GM21360 (cell line): ENCODE measurements at regions not wholly inside any gene's neighbourhood (a gene's known extent, or its start where the extent isn't known, plus 50 kb on each side); places are given as distances from the start of the nearest gene placed in this dataset.

ENCODE experiments used
- ATAC-seq: cut with Tn5 transposase; IDR thresholded peaks from one replicate; pipeline ENCODE4 v1.9.1; 2021; ENCODE audit warnings: mild to moderate bottlenecking, moderate library complexity; ENCODE audit not compliant: unreplicated experiment

GRCh38 chr4:182179751-182180150, 63.5 kb upstream of the TENM3 start:
- ATAC-seq = no peak

GRCh38 chr4:182185491-182185890, 57.7 kb upstream of the TENM3 start:
- ATAC-seq = no peak

DNA sequence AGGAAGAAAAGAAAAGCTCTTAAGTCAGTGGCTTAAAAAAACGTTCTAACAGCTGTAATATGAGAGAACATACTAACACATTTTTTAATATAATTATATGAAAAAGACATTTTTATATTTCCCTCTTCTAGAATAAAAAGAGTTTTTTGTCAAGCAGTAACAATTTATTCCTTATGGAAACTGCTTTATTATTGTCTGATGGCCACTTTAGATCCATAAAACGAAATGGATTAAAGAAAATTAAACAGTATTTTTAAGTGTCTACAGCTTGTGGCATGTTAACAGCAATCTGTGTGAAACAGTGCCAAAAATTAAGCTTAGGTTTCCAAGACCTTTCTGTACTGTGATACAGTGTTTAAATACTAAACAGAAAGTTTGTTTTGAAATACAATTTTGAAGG, 55.5 kb upstream of the TENM3 start:
- ATAC-seq = no peak

DNA sequence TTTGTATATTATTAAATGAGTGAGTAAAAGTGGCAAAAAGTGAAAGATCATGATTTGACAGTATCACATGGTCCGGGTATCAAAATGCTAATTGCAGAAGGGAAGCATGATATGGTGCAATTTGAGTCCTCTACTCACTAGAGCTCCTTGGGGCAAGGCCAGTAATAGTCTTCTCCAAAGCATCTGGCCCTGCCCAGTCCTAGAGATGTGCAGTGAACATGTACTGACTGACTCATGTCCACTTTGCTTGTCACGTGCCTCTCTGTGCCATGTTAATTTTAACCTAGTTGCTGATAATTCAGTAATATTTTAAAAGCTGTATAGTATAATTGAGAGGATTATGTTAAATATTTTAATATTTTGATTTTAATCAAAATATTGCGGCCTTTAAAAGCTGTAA, 54.6 kb upstream of the TENM3 start:
- ATAC-seq = no peak

GRCh38 chr4:182189103-182189878, 53.9 kb upstream of the TENM3 start:
- no peak for ATAC-seq

DNA sequence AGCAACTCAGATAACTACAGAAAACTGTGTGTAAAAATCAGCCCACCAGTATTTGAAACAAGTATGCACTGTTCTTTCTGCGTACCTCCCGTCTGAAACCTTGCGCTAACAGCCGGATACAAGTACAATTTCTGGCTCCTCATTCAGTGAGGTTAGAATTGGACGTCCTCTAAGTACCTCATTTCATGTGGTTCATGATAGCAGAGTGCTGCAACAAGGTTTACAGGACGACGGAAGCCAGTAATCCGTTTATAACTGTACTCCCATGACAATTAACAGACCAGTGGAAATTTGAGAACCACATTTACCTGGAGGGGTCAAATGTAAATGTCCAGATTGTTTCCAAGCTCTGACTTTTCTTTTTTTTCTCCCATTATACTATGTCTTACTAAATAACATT, 52.9 kb upstream of the TENM3 start:
- no peak for ATAC-seq

DNA sequence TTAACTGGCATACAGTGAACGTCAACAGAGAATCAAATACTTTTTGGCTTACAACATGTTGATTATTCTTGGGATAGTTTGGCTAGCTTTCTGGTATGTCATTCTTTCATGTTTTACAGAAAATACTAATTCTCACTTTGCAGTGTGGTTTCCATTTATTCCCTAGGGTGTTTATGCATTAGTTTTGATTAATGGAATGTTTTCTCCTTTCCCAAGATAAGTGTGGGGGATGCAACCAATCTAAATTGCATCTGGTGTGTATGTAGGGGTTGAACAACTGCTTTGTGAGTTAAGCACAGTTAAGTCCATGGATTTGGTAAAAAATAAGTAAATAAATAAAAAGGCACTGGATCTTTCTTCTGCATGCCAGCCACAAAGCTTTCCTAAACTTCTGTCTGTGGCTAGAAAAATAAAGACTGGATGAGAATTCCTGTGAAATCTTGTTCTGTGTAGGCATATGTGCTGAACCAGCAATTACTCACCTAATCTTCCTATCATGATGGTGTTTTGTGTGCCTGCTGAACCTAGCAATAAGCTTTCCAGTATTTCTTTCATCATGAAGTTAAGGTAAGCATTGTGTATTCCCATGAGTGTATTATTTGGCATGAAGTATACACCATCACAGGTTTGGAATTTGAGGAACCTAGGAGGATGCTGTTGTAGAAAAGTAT, 50.6 kb upstream of the TENM3 start:
- no peak for ATAC-seq

DNA sequence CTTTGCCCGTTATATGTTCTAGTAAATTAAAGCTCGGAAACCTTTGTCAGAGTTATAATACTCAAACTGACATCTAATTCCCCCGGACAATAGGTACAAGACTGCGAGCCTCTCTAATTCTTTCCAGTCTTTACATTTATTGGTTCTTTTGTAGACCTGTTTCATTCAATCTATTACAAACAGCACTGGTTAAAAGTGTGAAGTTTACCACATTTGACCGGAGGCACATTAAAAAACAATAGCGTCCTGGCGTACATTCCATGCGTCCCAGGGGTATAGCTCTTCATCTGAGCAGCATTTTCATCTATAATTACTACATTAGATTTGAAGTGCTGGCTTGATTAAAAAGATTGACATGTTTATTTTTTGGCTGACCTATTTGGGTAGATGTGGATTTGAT, 49.9 kb upstream of the TENM3 start:
- ATAC-seq = no peak
